B cell (primary cell): ENCODE measurements at regions not wholly inside any gene's neighbourhood (a gene's known extent, or its start where the extent isn't known, plus 50 kb on each side); places are given as distances from the start of the nearest gene placed in this dataset.

ENCODE experiments used
- ATAC-seq: fragments of 200-7000 bp; cut with Tn5 transposase; one replicate; pipeline ENCODE4 v1.10.0; 2021; ENCODE audit warnings: low read depth, mild to moderate bottlenecking, moderate number of reproducible peaks, moderate library complexity
- CTCF ChIA-PET: fragments of 350-600 bp; sonication (Branson Sonifier 250); formaldehyde crosslinking; loops from one replicate; lab custom pipeline; 2021; ENCODE audit warnings: antibody characterized with exemption, inconsistent platforms; lab: Charles Lee
- POLR2A ChIA-PET: fragments of 350-600 bp; sonication (Branson Sonifier 250); formaldehyde crosslinking; loops from one replicate; lab custom pipeline; 2021; ENCODE audit warnings: antibody characterized with exemption; lab: Charles Lee
- DNase-seq: peaks from one replicate; pipeline ENCODE4 v3.0.0; 2013
- H2AFZ ChIP-seq: 2 replicates; pipeline ENCODE4 v1.6.1; 2012; ENCODE audit warnings: mild to moderate bottlenecking, low read depth, low read length; ENCODE audit not compliant: insufficient read depth, poor library complexity, severe bottlenecking
- H3K27ac ChIP-seq, 2 donors: 1 replicate in 1 of 2; 2 replicates in 1 of 2; pipeline ENCODE4 v1.5.1; 2012 to 2013; ENCODE audit warnings: low read length in 2 of 2, mild to moderate bottlenecking in 2 of 2, moderate library complexity in 1 of 2
- H3K27me3 ChIP-seq, 4 experiments: fragments of 200-600 bp in 1 of 4; sonication (generic) in 1 of 4; replicated peaks in 1 of 4; 1 replicate in 2 of 4; 2 replicates in 2 of 4; pipeline versions ENCODE4 v1.6.1 to v1.7.0; 2013 to 2016; ENCODE audit warnings: low read length in 3 of 4, mild to moderate bottlenecking in 2 of 4, mixed read lengths in 1 of 4, moderate library complexity in 1 of 4; ENCODE audit not compliant: insufficient read depth in 4 of 4, control insufficient read depth in 3 of 4; ENCODE audit errors: control extremely low read depth in 1 of 4
- H3K36me3 ChIP-seq, 2 experiments: replicated peaks in 1 of 2; 1 replicate in 1 of 2; 2 replicates in 1 of 2; pipeline versions ENCODE4 v1.6.1 to v1.7.1; 2013; ENCODE audit warnings: low read length in 1 of 2; ENCODE audit not compliant: insufficient read depth in 2 of 2, control insufficient read depth in 1 of 2; ENCODE audit errors: control extremely low read depth in 1 of 2, extremely low read depth in 1 of 2
- H3K4me1 ChIP-seq, 2 donors: fragments of 200-600 bp in 1 of 2; sonication (generic) in 1 of 2; 1 replicate in 1 of 2; 2 replicates in 1 of 2; pipeline versions ENCODE4 v1.5.1 to v1.6.1; 2013 to 2017; ENCODE audit warnings: low read length in 2 of 2; ENCODE audit not compliant: control insufficient read depth in 2 of 2, insufficient read depth in 2 of 2
- H3K4me2 ChIP-seq: replicated peaks from 2 replicates; pipeline ENCODE3; 2012; ENCODE audit warnings: mild to moderate bottlenecking, low read depth, low read length; ENCODE audit not compliant: poor library complexity, severe bottlenecking
- H3K4me3 ChIP-seq, 5 experiments: fragments of 200-600 bp in 1 of 5; sonication (generic) in 1 of 5; 1 replicate in 3 of 5; 2 replicates in 2 of 5; pipeline versions ENCODE4 v1.5.1 to v1.7.0; 2011 to 2016; ENCODE audit warnings: low read length in 4 of 5, mild to moderate bottlenecking in 4 of 5, low read depth in 2 of 5, control low read depth in 1 of 5, moderate library complexity in 1 of 5; ENCODE audit not compliant: insufficient read depth in 1 of 5; ENCODE audit errors: control extremely low read depth in 1 of 5, extremely low read depth in 1 of 5
- H3K79me2 ChIP-seq: fragments of 200-600 bp; sonication (generic); one replicate; pipeline ENCODE4 v1.6.0; 2016; ENCODE audit warnings: low read length; ENCODE audit not compliant: control insufficient read depth, insufficient read depth
- H3K9ac ChIP-seq: fragments of 200-600 bp; sonication (generic); 2 replicates; pipeline ENCODE4 v1.6.1; 2017; ENCODE audit warnings: mild to moderate bottlenecking, low read length, moderate library complexity
- H3K9me3 ChIP-seq, 3 donors: one replicate each; pipeline versions ENCODE4 v1.6.1 to v1.7.1; 2013; ENCODE audit warnings: low read length in 2 of 3; ENCODE audit not compliant: control insufficient read depth in 2 of 3, insufficient read depth in 1 of 3; ENCODE audit errors: control extremely low read depth in 1 of 3
- H4K20me1 ChIP-seq: 2 replicates; pipeline ENCODE4 v1.6.0; 2012; ENCODE audit warnings: mild to moderate bottlenecking, low read length; ENCODE audit not compliant: insufficient read depth, control insufficient read depth, poor library complexity, severe bottlenecking
- H3K27ac Mint-ChIP-seq: one replicate; pipeline ENCODE4 v1.8.0; 2021; ENCODE audit warnings: mixed read lengths
- H3K27me3 Mint-ChIP-seq: one replicate; pipeline ENCODE4 v1.8.0; 2021; ENCODE audit warnings: mixed read lengths
- H3K4me1 Mint-ChIP-seq: one replicate; pipeline ENCODE4 v1.8.0; 2021; ENCODE audit warnings: mixed read lengths
- H3K4me3 Mint-ChIP-seq: one replicate; pipeline ENCODE4 v1.8.0; 2021; ENCODE audit warnings: mixed read lengths
- H3K9me3 Mint-ChIP-seq: one replicate; pipeline ENCODE4 v1.8.0; 2022; ENCODE audit warnings: mixed read lengths; ENCODE audit not compliant: insufficient read depth
- CTCF ChIP-seq: fragments of 200-600 bp; IDR thresholded peaks from one replicate; pipeline ENCODE4 v1.8.0; 2022; ENCODE audit warnings: antibody characterized with exemption, mild to moderate bottlenecking
- EZH2 ChIP-seq: IDR thresholded peaks from 2 replicates; pipeline ENCODE4 v1.6.1; 2012; ENCODE audit warnings: borderline replicate concordance, low read depth, mild to moderate bottlenecking, moderate library complexity, low read length; ENCODE audit not compliant: insufficient read depth, poor library complexity, severe bottlenecking
- WGBS: methylation state at CpG from one replicate; pipeline ENCODE4 v1.1.5; 2013; ENCODE audit warnings: missing lambda C conversion rate; ENCODE audit not compliant: insufficient coverage; 5-methylcytosine and 5-hydroxymethylcytosine counted together
- intact Hi-C: fragments of 100-400 bp; cut with micrococcal nuclease; formaldehyde crosslinking; loops from one replicate; pipeline ENCODE4 v1.10.0; 2022

GRCh38 chr9:129485145-129485774, 135.6 kb downstream of the C9orf50 start:
- no peak overlapping the region for H3K4me2 ChIP-seq
- Mint-ChIP-seq H3K9me3 (no peaks in the 10 kb centered on the region), H3K27me3 (peaks cover 23% of the 10 kb centered on the region), H3K27ac (peak overlapping the region; percentile 71), H3K4me3 (no peak overlapping the region), H3K4me1 (peaks cover 35% of the 10 kb centered on the region)
- H3K27ac ChIP-seq: no peak overlapping the region
- no peak for ATAC-seq
- ChIA-PET POLR2A (interaction anchor here (2.9 kb wide), 1 partner anchor 26 kb away, joined by 23 read pairs; no protein-coding TSS in a partner anchor), CTCF (interaction anchor here (2.1 kb wide), 1 partner anchor 102 kb away, joined by 6 read pairs; no protein-coding TSS in a partner anchor)
- intact Hi-C loops: loop anchor here (5.0 kb wide), 1 partner anchor 127 kb away; no protein-coding TSS in a partner anchor
- no peak overlapping the region for H2AFZ ChIP-seq
- TF ChIP-seq CTCF: no peak
- TF ChIP-seq EZH2: no peak
- H3K36me3 ChIP-seq: no peaks in the 10 kb centered on the region
- 78% methylated on average over 8 of the region's 9 CpGs for WGBS
- no peak overlapping the region for H3K4me3 ChIP-seq
- H3K79me2 ChIP-seq: no peaks in the 10 kb centered on the region
- no peaks in the 10 kb centered on the region for H4K20me1 ChIP-seq
- DNase-seq: no peak
- H3K4me1 ChIP-seq: peaks cover 32 to 37% of the 10 kb centered on the region in 2 donors
- H3K27me3 ChIP-seq: peaks cover 0 to 50% (median 16%) of the 10 kb centered on the region in 4 experiments
- no peak overlapping the region for H3K9ac ChIP-seq
- H3K9me3 ChIP-seq: peaks cover 0 to 8% (median 0%) of the 10 kb centered on the region in 3 donors

DNA sequence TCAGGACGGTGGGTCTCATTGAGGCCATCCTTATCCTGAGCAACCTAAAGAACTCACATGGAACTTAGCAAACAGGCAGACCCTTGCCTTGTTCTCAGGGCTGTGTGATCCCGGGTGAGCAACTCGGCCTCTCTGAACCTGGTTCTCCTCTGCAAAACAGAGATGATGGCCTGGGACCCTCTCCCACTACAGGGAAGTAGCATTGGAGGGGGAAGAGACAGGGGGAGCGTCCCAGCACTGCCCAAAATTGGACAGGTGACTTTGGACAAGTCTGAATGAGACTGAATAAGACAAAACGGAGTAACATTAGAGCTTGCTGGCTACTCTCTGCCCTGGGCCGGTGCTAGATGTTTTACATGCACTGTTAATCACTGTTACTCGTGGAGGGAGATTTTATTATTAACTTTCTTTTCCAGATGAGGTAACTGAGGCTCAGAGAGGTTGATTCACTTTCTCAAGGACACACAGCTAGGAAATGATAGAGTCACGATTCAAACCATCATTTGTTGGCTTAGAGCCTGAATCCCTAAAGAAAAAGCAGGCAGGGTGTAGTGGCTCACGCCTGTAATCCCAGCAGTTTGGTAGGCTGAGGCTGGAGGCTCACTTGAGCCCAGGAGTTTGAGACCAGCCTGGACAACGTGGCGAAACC, 136.4 kb downstream of the C9orf50 start:
- Histone ChIP-seq H3K4me2 (peak overlapping the region; percentile 84), H3K27ac (no peak overlapping the region), H3K36me3 (no peaks in the 10 kb centered on the region), H3K4me1 (peaks cover 32 to 37% of the 10 kb centered on the region in 2 donors), H3K4me3 (no peak overlapping the region), H4K20me1 (no peaks in the 10 kb centered on the region), H3K27me3 (peaks cover 0 to 47% (median 16%) of the 10 kb centered on the region in 4 experiments), H2AFZ (no peak overlapping the region), H3K9me3 (peaks cover 0 to 8% (median 0%) of the 10 kb centered on the region in 3 donors), H3K79me2 (no peaks in the 10 kb centered on the region), H3K9ac (no peak overlapping the region)
- Mint-ChIP-seq H3K27me3 (peaks cover 26% of the 10 kb centered on the region), H3K27ac (peak overlapping the region; percentile 53), H3K9me3 (no peaks in the 10 kb centered on the region), H3K4me3 (peak overlapping the region; percentile 52), H3K4me1 (peaks cover 33% of the 10 kb centered on the region)
- CTCF ChIA-PET: no interaction called here
- DNase-seq (no peak), ATAC-seq (no peak)
- POLR2A ChIA-PET: interaction anchor here (0.9 to 2.9 kb wide), 2 partner anchors 12 to 25 kb away, joined by 5 to 23 read pairs; no protein-coding TSS in a partner anchor
- TF ChIP-seq CTCF (no peak), EZH2 (no peak)
- intact Hi-C loops: loop anchor here (1.0 kb wide), 1 partner anchor 12 kb away; no protein-coding TSS in a partner anchor
- 90% methylated on average over 7 of the region's 11 CpGs for whole genome bisulfite sequencing
